HG03432 (cell line): ENCODE measurements at regions not wholly inside any gene's neighbourhood (a gene's known extent, or its start where the extent isn't known, plus 50 kb on each side); places are given as distances from the start of the nearest gene placed in this dataset.
A peak's percentile ranks its signal among the peaks of the same experiment; 100 is the strongest.
"Not testable (repeated sequence)": the region's sequence is repeated elsewhere in the genome, so short reads cannot be mapped to it uniquely, and the experiment has no call there.

ENCODE experiments used
- ATAC-seq: cut with Tn5 transposase; IDR thresholded peaks from one replicate; pipeline ENCODE4 v1.9.1; 2021; ENCODE audit warnings: mild to moderate bottlenecking, moderate library complexity; ENCODE audit not compliant: unreplicated experiment

DNA sequence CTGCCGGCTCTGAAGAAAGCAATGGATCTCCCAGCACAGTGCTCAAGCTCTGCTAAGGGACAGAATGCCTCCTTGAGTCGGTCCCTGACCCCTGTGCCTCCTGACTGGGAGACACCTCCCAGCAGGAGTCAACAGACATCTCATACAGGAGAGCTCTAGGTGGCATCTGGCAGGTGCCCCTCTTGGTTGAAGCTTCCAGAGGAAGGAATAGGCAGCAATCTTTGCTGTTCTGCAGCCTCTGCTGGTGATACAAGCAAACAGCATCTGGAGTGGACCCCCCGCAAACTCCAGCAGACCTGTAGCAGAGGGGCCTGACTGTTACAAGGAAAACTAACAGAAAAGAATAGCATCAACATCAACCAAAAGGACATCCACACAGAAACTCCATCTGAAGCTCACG, 123.9 kb upstream of the GCFC2 start:
- ATAC-seq = not testable (repeated sequence)

DNA sequence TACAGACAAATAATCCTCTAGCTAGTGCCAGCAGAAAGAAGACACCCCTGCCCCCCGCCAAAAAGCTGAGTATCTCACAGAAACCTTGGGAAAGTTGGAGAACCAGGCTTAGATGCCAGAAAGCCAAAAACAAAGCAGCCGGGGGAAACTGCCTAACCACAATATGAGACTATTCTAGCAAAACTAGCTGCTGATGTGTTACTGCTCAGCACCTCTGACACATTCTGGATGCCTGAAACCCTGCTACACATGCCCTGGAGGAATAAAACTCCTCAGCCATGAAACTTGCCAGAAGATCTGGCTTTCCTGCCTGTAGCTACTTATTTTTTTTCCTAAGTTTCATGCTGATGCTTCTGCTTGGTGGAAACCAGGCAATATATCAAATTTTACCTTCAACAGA, 122.7 kb upstream of the GCFC2 start:
- no peak for ATAC-seq

DNA sequence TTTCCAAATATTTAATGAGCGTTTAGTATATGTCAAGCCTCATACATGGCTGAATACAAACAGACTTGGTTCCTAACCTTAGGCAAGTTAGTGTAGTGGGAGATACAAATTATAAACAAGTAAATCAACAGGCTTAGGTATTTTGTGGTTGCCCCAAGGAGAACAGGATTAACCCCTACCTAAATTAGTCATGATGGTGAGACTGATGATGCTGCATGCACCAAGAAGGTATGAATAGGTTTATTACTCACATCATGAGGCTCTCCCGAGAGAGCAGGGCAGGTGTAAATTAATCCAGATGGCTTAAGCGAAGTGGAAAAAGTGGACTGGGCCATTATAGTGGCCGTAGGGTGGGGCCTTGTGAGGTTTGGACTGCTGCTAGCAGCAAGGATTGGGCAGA, 118.1 kb upstream of the GCFC2 start:
- no peak for ATAC-seq

DNA sequence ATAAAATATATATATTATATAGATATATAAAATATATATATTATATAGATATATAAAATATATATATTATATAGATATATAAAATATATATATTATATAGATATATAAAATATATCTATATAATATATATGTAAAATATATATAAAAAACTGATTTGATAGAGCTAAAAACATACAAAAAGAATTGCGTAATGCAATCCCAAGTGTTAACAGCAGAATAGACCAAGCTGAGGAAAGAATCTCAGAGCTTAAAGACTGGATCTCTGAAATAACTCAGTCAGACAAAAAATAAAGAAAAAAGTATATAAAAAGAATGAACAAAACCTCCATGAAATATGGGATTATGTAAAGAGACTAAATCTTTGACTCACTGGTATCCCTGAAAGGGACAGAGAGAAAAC, 112.8 kb upstream of the GCFC2 start:
- not testable (repeated sequence) for ATAC-seq

- no peak for ATAC-seq
Measured at GRCh38 chr2:75822336-75822735, 111.6 kb upstream of the GCFC2 start.

- peak; percentile 79 for ATAC-seq
Measured at GRCh38 chr2:75820693-75821092, 110.0 kb upstream of the GCFC2 start.

GRCh38 chr2:75810611-75811330, 100.1 kb upstream of the GCFC2 start:
- ATAC-seq = no peak

GRCh38 chr2:75808793-75809535, 98.2 kb upstream of the GCFC2 start:
- no peak for ATAC-seq

DNA sequence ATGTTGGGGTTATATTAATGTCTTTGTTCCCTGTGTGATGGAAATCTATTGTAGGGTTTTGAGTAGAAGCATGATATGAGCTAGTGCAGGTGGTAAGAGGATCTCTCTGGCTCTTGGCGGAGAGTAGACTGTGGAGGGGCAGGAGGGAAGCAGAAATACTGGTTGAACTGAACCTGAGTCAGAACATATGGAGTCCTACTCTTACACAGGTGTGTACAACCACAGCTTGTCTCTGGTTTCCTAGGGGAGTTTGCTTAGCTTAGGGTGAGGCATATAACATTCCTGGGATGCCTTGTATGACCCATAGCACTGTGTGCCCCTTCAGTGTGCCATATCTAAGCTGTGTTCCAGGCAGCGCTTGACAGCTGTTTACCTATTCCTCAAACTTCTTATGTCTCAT, 97.3 kb upstream of the GCFC2 start:
- ATAC-seq = no peak

DNA sequence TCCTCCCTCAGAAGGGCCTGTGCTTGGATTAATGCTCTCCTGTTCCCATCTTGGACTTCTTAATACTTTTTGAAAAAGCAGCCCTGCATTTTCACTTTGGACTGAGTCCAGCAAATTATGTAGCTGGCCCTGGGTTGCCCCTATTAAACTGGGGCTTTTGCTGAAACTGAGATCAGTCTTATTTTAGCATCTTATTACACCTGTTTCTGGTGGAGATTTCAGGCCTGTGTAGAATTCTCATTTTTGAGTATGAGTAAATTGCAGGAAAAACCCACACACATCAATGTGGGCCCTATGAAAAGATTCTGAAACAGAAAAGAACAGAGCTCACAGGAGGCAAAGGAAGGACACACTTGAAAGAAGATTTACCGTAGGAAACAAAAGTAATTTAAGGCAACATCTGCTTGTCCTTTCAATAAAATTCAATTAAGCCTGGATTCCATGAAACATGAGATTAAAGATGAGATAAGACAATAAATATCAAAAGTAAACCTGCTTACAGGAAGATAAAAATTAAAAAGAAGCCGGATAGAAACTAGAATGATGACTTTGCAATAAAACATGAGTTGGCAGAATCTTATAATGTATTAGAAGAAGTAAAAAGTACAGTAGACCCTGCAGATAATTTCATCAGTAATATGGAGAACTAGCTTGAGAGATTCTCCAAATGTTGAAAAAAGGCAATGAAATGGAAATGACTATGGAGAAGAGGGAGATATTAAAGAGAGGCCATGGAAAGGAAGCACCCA, 90.7 kb upstream of the GCFC2 start:
- peak; percentile 51 for ATAC-seq

- ATAC-seq = peak; percentile 83
Measured at GRCh38 chr2:75800456-75800855, 89.7 kb upstream of the GCFC2 start.

GRCh38 chr2:75799859-75800258, 89.1 kb upstream of the GCFC2 start:
- peak; percentile 54 for ATAC-seq

GRCh38 chr2:75798569-75798968, 87.9 kb upstream of the GCFC2 start:
- no peak for ATAC-seq

DNA sequence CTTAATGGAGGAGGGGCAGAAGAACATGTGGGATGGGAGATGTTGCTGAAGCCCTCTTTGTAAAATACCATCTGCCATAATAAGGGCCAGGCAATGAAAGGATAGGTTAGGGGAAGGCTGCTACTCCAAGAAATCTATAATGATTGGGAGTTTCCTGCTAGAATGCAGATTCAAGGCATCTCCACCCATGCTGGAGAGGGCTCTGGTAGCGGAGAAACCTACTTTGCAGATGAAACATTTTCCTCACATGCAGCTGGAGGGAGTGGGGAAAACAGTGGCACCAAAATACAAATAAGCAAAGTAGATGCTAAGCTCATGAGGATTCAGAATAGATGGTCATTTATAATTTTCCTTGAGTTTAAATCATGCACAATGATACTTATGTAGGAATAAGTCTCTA, 82.3 kb upstream of the GCFC2 start:
- ATAC-seq = no peak

DNA sequence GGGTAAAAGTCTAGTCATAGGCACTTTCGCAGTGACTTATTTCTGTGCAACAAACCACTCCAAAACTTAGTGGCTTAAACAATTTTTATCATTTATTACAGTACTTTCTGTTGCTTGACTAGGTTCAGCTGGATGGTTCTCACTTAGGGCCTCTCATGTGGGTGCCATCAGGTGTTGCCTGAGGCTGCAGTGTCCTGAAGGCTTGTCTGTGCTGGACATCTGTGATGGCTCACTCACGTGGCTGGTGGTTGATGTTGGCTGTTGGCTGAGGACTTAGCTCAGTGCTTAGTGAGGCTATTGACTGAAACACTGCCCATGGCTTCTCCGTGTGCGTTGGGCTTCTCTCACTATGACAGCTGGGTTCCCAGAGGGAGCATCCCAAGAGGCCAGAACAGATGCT, 81.4 kb upstream of the GCFC2 start:
- ATAC-seq = no peak

GRCh38 chr2:75790814-75791467, 80.2 kb upstream of the GCFC2 start:
- peak; percentile 60 for ATAC-seq

DNA sequence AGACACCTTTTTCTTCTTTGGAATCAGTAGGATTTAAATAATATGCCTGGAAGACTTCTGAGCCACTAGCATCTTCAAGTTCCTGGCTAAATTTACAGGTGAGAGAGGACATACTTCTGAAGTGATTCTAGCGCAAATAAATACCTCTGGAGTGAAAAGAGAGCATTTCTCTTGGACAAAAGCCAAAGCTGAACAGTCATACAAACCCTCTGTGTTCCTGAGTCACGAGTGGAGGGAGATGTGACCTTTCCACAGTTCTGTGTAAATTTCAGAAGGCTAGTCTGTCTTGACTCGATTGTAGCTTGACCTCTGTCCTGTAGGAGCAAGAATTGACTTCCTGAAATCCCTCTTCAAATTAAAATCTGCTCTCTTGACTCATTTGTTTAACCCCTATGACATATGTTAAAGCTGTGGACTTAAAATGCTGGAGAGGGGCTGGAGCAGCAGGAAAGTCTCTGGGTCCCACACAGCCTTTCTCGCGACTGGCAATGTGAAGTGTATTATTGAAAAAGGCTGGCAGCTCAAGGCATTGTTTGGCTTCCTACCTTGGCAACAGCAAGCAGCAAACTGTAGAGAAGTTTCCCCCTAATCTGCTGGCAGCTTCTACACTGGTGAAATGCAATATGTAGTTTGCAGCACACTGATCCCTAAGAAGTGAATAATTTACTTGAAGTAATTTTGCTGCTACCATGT, 79.6 kb upstream of the GCFC2 start:
- ATAC-seq = peak; percentile 11

- ATAC-seq = no peak
Measured at GRCh38 chr2:75788902-75789301, 78.2 kb upstream of the GCFC2 start.

- ATAC-seq = no peak
Measured at GRCh38 chr2:75788154-75788553, 77.4 kb upstream of the GCFC2 start.

GRCh38 chr2:75787532-75788132, 76.9 kb upstream of the GCFC2 start:
- ATAC-seq = peak; percentile 46
